ENCODE measurements at regions not wholly inside any gene's neighbourhood (a gene's known extent, or its start where the extent isn't known, plus 50 kb on each side); places are given as distances from the start of the nearest gene placed in this dataset.

DNA sequence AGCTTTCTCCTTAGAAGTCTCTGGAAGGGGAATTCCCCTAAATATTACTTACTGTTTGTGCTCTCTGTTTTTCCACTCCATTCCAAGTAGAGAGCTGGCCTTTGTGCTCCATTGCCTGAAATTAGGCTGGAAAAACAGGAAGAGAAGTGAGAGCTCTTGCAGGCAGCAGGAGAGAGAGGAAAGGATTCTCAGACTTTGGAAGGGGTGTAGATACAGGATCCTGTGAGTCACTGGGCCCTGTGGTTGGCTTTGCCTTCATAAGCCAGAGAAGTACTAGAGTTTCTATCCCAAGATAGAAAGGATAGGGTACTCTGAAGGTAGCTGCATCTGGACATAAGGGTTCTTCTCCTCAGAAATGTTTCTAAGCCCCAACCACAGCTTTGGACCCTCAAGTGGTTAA, 188.9 kb downstream of the CMPK2 start:
- TF ChIP-seq, protein P1, sequence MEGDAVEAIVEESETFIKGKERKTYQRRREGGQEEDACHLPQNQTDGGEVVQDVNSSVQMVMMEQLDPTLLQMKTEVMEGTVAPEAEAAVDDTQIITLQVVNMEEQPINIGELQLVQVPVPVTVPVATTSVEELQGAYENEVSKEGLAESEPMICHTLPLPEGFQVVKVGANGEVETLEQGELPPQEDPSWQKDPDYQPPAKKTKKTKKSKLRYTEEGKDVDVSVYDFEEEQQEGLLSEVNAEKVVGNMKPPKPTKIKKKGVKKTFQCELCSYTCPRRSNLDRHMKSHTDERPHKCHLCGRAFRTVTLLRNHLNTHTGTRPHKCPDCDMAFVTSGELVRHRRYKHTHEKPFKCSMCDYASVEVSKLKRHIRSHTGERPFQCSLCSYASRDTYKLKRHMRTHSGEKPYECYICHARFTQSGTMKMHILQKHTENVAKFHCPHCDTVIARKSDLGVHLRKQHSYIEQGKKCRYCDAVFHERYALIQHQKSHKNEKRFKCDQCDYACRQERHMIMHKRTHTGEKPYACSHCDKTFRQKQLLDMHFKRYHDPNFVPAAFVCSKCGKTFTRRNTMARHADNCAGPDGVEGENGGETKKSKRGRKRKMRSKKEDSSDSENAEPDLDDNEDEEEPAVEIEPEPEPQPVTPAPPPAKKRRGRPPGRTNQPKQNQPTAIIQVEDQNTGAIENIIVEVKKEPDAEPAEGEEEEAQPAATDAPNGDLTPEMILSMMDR (IDR thresholded peaks at IDR 0.05) = no peak

DNA sequence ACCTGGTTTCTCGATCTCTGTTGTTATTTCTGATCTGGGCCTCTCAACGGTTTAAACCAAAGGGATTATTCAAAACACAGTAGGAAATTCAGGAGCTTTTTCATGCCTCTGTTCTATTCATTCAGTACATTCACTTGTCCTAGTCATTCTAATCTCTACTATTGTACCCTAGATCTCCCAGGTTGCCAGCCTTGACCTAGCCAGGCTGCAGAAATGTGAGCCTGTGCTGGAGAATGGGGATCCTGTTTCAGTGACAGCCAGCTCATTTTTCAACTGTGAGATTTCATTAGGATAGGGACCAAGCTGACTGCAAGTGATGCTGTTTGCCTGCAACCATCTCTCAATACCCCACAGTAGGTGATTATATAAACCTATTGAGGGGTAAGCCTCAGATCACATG, 186.2 kb downstream of the CMPK2 start:
- TF ChIP-seq, protein P1 (IDR thresholded peaks at IDR 0.05) = no peak

DNA sequence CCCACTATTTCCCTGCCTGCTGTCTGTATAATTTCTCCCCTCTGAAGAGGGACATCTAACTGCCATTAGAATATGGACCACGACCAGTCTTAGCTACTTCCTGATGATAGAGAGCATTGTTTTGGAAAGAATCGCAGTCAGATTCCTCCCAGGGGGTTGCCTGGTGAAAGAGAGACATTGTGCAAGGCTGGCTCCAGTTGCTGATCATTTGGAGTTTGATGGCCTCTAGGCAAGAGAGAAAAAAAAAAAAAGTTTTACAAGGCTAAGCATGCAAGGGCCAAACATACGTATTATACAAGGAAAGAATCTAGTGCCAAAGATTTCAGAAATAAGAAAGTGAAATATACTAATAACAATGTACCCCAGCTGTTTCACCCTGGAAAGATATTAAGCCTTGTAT, 182.2 kb downstream of the CMPK2 start:
- TF ChIP-seq, protein P1 (IDR thresholded peaks at IDR 0.05) = no peak

DNA sequence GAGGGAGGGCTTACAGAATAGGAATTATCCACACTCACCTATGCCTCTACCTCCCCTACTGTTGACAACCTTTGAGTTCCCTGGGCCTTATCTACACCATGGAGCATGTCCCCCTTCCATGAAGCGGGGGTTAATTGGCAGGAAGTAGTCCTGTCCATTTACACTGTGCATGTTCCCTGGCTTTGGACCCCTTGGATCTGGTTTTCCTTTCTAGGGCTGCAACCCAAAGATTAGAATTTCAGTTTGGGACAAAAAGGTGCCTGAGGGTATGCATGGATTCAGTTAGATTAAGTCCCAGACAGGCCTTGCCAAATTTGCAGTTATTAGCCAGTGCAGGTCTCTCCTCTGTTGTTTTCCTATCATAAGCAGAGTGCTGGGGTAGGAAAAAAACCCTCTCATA, 180.3 kb downstream of the CMPK2 start:
- TF ChIP-seq, protein P1 (IDR thresholded peaks at IDR 0.05) = no peak

DNA sequence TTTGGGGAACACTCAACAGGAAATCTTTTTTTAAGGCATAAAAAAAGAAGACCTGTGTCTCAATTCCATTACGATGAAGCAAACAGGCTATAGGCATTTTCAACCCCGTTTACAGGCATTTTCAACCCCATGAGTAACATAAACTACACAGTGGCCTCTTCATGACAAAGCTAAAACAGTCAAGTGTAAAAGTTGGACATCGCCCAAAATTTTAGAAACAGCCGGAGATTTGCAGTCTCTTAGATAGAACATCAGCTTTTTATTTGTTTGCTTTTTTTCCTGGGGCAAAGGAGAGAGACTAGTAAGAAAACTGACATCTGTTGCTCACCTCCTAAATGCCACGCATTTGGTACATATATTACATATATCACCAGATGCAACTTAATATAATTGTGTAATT, 173.7 kb downstream of the CMPK2 start:
- TF ChIP-seq, protein P1 (IDR thresholded peaks at IDR 0.05) = no peak

DNA sequence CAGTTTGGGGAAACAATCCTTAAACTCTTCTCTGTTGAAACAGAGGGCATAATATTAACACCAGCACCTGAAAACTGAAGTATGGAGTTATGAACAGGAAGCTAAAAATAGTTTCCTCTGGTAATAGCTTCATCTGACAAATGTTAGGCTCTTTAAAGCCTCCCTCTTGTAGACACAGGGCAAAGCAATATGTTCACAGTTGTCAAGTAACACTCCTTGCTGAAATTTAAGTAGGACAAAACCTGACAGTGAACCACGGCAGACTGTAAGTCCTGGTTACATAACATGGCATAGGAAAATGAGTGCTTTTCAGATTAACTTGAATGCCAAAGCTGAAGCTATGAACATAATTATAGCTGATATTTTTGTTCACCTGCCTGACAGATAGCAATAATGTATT, 172.9 kb downstream of the CMPK2 start:
- TF ChIP-seq, protein P1 (IDR thresholded peaks at IDR 0.05) = no peak

DNA sequence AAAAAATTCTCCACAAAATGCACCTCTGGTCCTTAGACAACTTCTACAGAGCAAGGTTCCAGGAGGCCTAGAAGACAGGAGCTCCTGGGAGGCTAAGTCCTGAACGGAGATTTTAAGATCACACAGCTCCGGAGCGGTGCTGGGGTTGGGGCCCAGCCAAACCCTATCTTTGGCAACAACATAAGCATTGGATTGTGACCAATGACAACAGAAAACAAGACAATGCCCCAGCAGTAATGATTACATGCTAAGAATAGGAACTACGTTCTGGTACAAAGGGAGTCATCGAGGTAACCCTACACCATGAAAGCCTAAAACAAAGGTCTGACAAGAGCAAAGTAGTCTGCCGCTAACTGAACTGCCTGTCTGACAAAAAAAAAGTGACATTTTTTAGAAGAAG, 171.2 kb downstream of the CMPK2 start:
- TF ChIP-seq, protein P1 (IDR thresholded peaks at IDR 0.05) = no peak

DNA sequence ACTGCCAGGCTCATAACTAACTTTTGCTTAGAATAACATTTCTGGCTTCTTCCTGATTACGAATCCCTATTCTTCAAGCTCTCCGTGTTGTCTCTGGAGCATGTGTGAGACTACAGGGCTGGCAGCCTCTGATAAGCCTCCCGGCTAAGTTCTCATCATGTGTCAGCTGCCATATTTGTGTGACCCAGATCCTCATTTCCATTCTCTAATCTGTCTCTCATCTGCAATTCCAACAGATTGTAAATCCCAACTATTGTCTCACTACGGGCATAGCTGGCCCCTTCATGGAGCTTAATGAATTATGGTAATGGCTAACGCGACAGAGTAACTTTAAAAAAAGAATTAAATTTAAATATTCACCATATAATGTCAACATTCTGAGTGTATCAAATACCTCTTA, 165.4 kb downstream of the CMPK2 start:
- TF ChIP-seq, protein P1 (IDR thresholded peaks at IDR 0.05) = no peak

Measured in LNCAP (cell line).